GM23248 (cell line): ENCODE measurements at regions not wholly inside any gene's neighbourhood (a gene's known extent, or its start where the extent isn't known, plus 50 kb on each side); places are given as distances from the start of the nearest gene placed in this dataset.

ENCODE experiments used
- EZH2 ChIP-seq: fragments of 200-600 bp; sonication (generic); IDR thresholded peaks from 2 replicates; pipeline ENCODE4 v1.6.1; 2018; ENCODE audit warnings: antibody characterized with exemption, mild to moderate bottlenecking; ENCODE audit not compliant: insufficient read depth, poor library complexity, severe bottlenecking
- EZH2phosphoT487 ChIP-seq: fragments of 200-600 bp; sonication (generic); IDR thresholded peaks from 2 replicates; pipeline ENCODE4 v1.6.1; 2018; ENCODE audit warnings: antibody characterized with exemption, moderate library complexity, mild to moderate bottlenecking, low read depth; ENCODE audit not compliant: insufficient read depth

DNA sequence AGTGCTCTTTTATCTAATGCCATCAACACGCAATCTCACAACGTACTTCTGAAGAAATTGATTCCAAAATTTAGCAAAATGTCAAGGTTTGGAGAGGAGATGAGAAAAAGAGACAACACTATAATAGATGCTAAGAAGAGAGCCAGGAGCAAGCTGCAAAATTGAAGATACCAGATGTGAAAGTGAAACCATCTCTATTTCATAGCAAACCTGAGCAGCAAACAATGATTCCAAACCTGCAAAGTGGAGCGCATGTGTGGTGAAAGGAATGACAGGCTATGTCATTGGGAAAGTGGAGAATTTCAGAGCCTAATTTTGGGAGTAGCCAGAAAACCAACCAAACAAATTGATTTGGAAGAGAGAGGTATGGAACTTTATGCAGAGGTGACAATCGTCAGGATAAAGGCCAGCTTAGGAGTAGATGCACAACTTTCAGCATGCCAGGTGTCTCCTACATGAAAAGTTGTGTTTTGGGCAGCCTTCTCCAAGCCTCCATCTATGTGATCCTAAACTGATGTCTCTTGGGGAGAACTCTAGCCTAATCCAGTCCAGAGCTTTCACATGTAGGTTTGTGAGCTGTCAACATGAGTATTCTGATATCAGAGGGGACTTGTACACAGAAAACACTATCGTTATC, 158.4 kb upstream of the FNDC3A start:
- TF ChIP-seq EZH2: no peak
- no peak for TF ChIP-seq EZH2phosphoT487
